ENCODE measurements at regions not wholly inside any gene's neighbourhood (a gene's known extent, or its start where the extent isn't known, plus 50 kb on each side); places are given as distances from the start of the nearest gene placed in this dataset.

GRCh38 chr6:113576310-113576709, 280.8 kb upstream of the MARCKS start:
- H3K27me3 Mint-ChIP-seq, result no peaks in the 10 kb centered on the region
- H3K4me3 Mint-ChIP-seq, result no peak overlapping the region

GRCh38 chr6:113578691-113579090, 278.5 kb upstream of the MARCKS start:
- H3K36me3 Mint-ChIP-seq, result no peaks in the 10 kb centered on the region
- no peak overlapping the region for H3K4me3 Mint-ChIP-seq
- peaks cover under 1% of the 10 kb centered on the region for H3K9me3 Mint-ChIP-seq
- no peak overlapping the region for H3K27ac Mint-ChIP-seq
- no peak for DNase-seq (ENCODE audit: extremely low spot score, unreplicated experiment)
- no peaks in the 10 kb centered on the region for H3K27me3 Mint-ChIP-seq
- H3K4me1 Mint-ChIP-seq (ENCODE audit: unreplicated experiment), result no peaks in the 10 kb centered on the region
- TF ChIP-seq CTCF (conservative IDR thresholded peaks at IDR 0.05), result no peak

More at GRCh38 chr6:113576310-113576709, 280.8 kb upstream of the MARCKS start:
- Mint-ChIP-seq H3K9me3 (peaks cover 5% of the 10 kb centered on the region), H3K36me3 (no peaks in the 10 kb centered on the region), H3K4me1 (ENCODE audit: unreplicated experiment) (no peaks in the 10 kb centered on the region), H3K27ac (no peak overlapping the region)
- no peak for DNase-seq (ENCODE audit: extremely low spot score, unreplicated experiment)
- TF ChIP-seq CTCF (conservative IDR thresholded peaks at IDR 0.05), result no peak

GRCh38 chr6:113584767-113585166, 272.4 kb upstream of the MARCKS start:
- no peak overlapping the region for H3K27ac Mint-ChIP-seq
- no peaks in the 10 kb centered on the region for H3K27me3 Mint-ChIP-seq
- peaks cover 9% of the 10 kb centered on the region for H3K9me3 Mint-ChIP-seq
- no peak overlapping the region for H3K4me3 Mint-ChIP-seq
- no peak for DNase-seq (ENCODE audit: extremely low spot score, unreplicated experiment)
- TF ChIP-seq CTCF (conservative IDR thresholded peaks at IDR 0.05), result no peak
- no peaks in the 10 kb centered on the region for H3K36me3 Mint-ChIP-seq
- peaks cover 29% of the 10 kb centered on the region for H3K4me1 Mint-ChIP-seq (ENCODE audit: unreplicated experiment)

- Mint-ChIP-seq H3K36me3 (no peaks in the 10 kb centered on the region), H3K4me1 (ENCODE audit: unreplicated experiment) (peaks cover 33% of the 10 kb centered on the region), H3K4me3 (no peak overlapping the region), H3K27me3 (no peaks in the 10 kb centered on the region), H3K9me3 (peaks cover 9% of the 10 kb centered on the region), H3K27ac (no peak overlapping the region)
- no peak for TF ChIP-seq CTCF (conservative IDR thresholded peaks at IDR 0.05)
- DNase-seq (ENCODE audit: extremely low spot score, unreplicated experiment), result no peak
Measured at GRCh38 chr6:113585246-113585645, 271.9 kb upstream of the MARCKS start.

- peaks cover 9% of the 10 kb centered on the region for H3K9me3 Mint-ChIP-seq
- no peak overlapping the region for H3K4me3 Mint-ChIP-seq
- no peaks in the 10 kb centered on the region for H3K27me3 Mint-ChIP-seq
- peaks cover 36% of the 10 kb centered on the region for H3K4me1 Mint-ChIP-seq (ENCODE audit: unreplicated experiment)
- H3K36me3 Mint-ChIP-seq, result no peaks in the 10 kb centered on the region
- TF ChIP-seq CTCF (conservative IDR thresholded peaks at IDR 0.05), result no peak
- H3K27ac Mint-ChIP-seq, result peak overlapping the region; percentile 2
- no peak for DNase-seq (ENCODE audit: extremely low spot score, unreplicated experiment)
Measured at GRCh38 chr6:113586413-113587077, 270.6 kb upstream of the MARCKS start.
